ENCODE measurements at regions not wholly inside any gene's neighbourhood (a gene's known extent, or its start where the extent isn't known, plus 50 kb on each side); places are given as distances from the start of the nearest gene placed in this dataset.

DNA sequence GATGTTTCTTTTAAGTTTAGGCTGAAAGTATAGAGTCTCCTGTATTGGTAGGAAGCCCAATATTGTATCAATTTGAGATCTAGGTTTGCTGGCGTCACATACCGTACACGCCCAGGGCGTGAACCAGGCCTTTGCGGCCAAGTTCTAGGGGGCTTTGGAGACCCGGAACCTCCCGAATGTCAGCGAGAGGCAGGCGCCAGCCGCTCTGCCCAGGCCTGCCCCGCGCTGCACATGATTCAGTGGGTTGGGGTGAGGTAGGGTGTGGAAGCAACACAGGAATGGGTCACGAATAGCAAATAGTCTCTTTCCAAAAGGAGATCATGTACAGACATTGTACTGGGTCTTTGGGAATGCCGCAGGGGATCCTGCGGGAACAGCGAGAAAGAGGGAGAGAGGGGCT, 195.7 kb upstream of the FAT1 start:
- DNase-seq (ENCODE audit: low read depth, low spot score) (no peak), FAIRE-seq (peak; percentile 46)
- H3K9me3 ChIP-seq (ENCODE audit: control insufficient read depth, low read depth, low read length): no peaks in the 10 kb centered on the region
- no peaks in the 10 kb centered on the region for H3K36me3 ChIP-seq (ENCODE audit: control insufficient read depth in 2 of 2, extremely low read depth in 1 of 2, insufficient read depth in 2 of 2, low read length in 2 of 2)
- H3K27ac ChIP-seq (ENCODE audit: control insufficient read depth, insufficient read depth, low read length): peak overlapping the region; percentile 95
- H3K27me3 ChIP-seq (ENCODE audit: control insufficient read depth, extremely low read depth, insufficient read depth, low read length): no peaks in the 10 kb centered on the region
- no peaks in the 10 kb centered on the region for H3K9me1 ChIP-seq (ENCODE audit: control insufficient read depth, extremely low read depth, insufficient read depth, low read length)
- peak overlapping the region; percentile 22 for H3K4me2 ChIP-seq (ENCODE audit: control insufficient read depth, extremely low read depth, insufficient read depth, low read depth, low read length)
- H3K4me3 ChIP-seq (ENCODE audit: control insufficient read depth in 2 of 3, extremely low read depth in 1 of 3, insufficient read depth in 2 of 3, low read depth in 1 of 3, low read length in 3 of 3): no peak overlapping the region
- TF ChIP-seq, protein P1, sequence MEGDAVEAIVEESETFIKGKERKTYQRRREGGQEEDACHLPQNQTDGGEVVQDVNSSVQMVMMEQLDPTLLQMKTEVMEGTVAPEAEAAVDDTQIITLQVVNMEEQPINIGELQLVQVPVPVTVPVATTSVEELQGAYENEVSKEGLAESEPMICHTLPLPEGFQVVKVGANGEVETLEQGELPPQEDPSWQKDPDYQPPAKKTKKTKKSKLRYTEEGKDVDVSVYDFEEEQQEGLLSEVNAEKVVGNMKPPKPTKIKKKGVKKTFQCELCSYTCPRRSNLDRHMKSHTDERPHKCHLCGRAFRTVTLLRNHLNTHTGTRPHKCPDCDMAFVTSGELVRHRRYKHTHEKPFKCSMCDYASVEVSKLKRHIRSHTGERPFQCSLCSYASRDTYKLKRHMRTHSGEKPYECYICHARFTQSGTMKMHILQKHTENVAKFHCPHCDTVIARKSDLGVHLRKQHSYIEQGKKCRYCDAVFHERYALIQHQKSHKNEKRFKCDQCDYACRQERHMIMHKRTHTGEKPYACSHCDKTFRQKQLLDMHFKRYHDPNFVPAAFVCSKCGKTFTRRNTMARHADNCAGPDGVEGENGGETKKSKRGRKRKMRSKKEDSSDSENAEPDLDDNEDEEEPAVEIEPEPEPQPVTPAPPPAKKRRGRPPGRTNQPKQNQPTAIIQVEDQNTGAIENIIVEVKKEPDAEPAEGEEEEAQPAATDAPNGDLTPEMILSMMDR (optimal IDR thresholded peaks at IDR 0.05 in 1 of 3, IDR thresholded peaks at IDR 0.05 in 1 of 3, conservative IDR thresholded peaks at IDR 0.05 in 1 of 3; ENCODE audit: extremely low read depth in 1 of 3, insufficient read depth in 2 of 3, low read length in 3 of 3): no peak
- TF ChIP-seq EZH2 (IDR thresholded peaks at IDR 0.05; ENCODE audit: low read length): no peak
- peaks cover 25% of the 10 kb centered on the region for H3K4me1 ChIP-seq (ENCODE audit: control insufficient read depth, extremely low read depth, insufficient read depth, low read length)
- no peaks in the 10 kb centered on the region for H3K79me2 ChIP-seq (ENCODE audit: control insufficient read depth, insufficient read depth, low read length)
- H3K9ac ChIP-seq (ENCODE audit: control insufficient read depth, extremely low read depth, insufficient read depth, low read length): peak overlapping the region; percentile 57
- peak overlapping the region; percentile 27 for H2AFZ ChIP-seq (ENCODE audit: control insufficient read depth, low read length)
- dilution Hi-C loops (cut with MboI; ENCODE audit: extremely low pct_ligation_motif_present, low sequenced_read_pairs): no loop called here
- H4K20me1 ChIP-seq (ENCODE audit: control insufficient read depth, extremely low read depth, insufficient read depth, low read length): no peaks in the 10 kb centered on the region

DNA sequence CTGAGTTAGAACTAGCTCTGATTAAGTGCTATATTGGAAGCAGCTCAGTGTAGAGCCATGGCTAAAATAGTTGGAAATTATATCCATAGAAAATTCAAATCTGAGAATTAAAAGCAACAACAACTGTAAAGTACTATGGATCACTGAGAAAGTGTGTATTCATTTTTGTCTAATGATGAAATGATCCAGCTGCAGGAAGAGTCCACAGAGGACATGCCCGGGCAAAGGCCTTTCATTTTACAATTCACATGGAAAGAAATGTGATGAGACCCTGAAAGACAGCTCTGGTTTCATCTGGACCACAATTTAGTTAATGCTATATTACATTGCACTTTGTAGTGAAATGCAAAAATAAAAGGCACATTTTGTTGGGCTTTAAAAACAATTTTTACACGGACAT, 196.8 kb upstream of the FAT1 start:
- dilution Hi-C loops (cut with MboI; ENCODE audit: extremely low pct_ligation_motif_present, low sequenced_read_pairs): no loop called here

More for the DNA sequence above, 196.8 kb upstream of the FAT1 start:
- Histone ChIP-seq H3K9me3 (ENCODE audit: control insufficient read depth, low read depth, low read length) (no peaks in the 10 kb centered on the region), H2AFZ (ENCODE audit: control insufficient read depth, low read length) (peak overlapping the region; percentile 20), H3K4me1 (ENCODE audit: control insufficient read depth, extremely low read depth, insufficient read depth, low read length) (peaks cover 30% of the 10 kb centered on the region), H3K9me1 (ENCODE audit: control insufficient read depth, extremely low read depth, insufficient read depth, low read length) (no peaks in the 10 kb centered on the region), H3K36me3 (ENCODE audit: control insufficient read depth in 2 of 2, extremely low read depth in 1 of 2, insufficient read depth in 2 of 2, low read length in 2 of 2) (no peaks in the 10 kb centered on the region), H3K27me3 (ENCODE audit: control insufficient read depth, extremely low read depth, insufficient read depth, low read length) (no peaks in the 10 kb centered on the region), H3K4me2 (ENCODE audit: control insufficient read depth, extremely low read depth, insufficient read depth, low read depth, low read length) (peak overlapping the region; percentile 61), H3K9ac (ENCODE audit: control insufficient read depth, extremely low read depth, insufficient read depth, low read length) (peak overlapping the region; percentile 57), H3K4me3 (ENCODE audit: control insufficient read depth in 2 of 3, extremely low read depth in 1 of 3, insufficient read depth in 2 of 3, low read depth in 1 of 3, low read length in 3 of 3) (no peak overlapping the region), H4K20me1 (ENCODE audit: control insufficient read depth, extremely low read depth, insufficient read depth, low read length) (no peaks in the 10 kb centered on the region), H3K27ac (ENCODE audit: control insufficient read depth, insufficient read depth, low read length) (peak overlapping the region; percentile 95), H3K79me2 (ENCODE audit: control insufficient read depth, insufficient read depth, low read length) (no peaks in the 10 kb centered on the region)
- no peak for DNase-seq (ENCODE audit: low read depth, low spot score)
- peak; percentile 86 for FAIRE-seq
- TF ChIP-seq, protein P1 (optimal IDR thresholded peaks at IDR 0.05 in 1 of 3, IDR thresholded peaks at IDR 0.05 in 1 of 3, conservative IDR thresholded peaks at IDR 0.05 in 1 of 3; ENCODE audit: extremely low read depth in 1 of 3, insufficient read depth in 2 of 3, low read length in 3 of 3): no peak
- TF ChIP-seq EZH2 (IDR thresholded peaks at IDR 0.05; ENCODE audit: low read length): no peak
